HG03521 (cell line): ENCODE measurements at regions not wholly inside any gene's neighbourhood (a gene's known extent, or its start where the extent isn't known, plus 50 kb on each side); places are given as distances from the start of the nearest gene placed in this dataset.

Experiments used
- ATAC-seq: cut with Tn5 transposase; IDR thresholded peaks from one replicate; pipeline ENCODE4 v1.9.1; 2021; ENCODE audit warnings: mild to moderate bottlenecking, moderate library complexity; ENCODE audit not compliant: unreplicated experiment

DNA sequence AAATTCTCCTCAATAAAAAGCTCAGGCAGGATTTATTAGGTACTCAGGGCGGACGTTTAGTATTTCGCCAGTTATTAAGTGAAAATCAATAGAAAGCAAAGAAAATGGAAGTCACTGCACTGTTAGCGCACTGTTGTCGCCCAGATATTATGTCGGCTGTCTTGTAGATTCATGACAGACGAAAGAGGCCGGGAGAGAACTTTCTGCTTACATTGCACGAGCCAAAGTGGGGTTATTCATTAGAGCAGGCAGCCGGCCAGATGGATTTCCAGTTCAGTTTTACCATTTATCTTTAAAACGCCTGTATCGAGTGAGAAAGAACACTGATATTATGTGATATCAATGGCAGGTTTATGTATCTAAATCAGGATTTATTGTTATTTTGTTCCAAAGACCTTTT is 866.0 kb upstream of the NR2F2 start:
- no peak for ATAC-seq

GRCh38 chr15:95468820-95469219 is 861.7 kb upstream of the NR2F2 start:
- ATAC-seq: no peak

DNA sequence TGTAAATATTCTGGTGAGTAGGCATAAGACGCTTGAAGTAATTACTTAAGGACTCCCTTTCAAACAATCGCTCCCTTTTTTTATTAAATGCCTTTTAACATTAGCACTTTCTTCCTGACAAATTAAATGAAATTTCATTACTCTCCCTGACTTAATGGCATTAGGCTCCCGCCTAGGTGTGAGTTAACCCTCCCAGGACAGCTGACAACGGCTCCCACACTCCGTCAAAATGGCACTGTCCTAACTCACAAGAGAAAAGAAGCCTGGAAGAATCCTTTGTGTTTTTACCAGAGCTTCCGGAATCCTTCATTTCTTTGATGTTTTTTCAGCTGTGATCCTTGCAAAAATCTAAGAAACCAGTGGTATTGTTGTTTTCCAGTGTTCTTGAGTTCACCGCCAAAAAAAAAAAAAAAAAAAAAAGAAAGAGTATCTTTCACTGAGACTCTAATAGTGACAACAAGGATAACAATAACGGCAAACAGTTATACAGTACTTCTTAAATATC is 861.0 kb upstream of the NR2F2 start:
- no peak for ATAC-seq

DNA sequence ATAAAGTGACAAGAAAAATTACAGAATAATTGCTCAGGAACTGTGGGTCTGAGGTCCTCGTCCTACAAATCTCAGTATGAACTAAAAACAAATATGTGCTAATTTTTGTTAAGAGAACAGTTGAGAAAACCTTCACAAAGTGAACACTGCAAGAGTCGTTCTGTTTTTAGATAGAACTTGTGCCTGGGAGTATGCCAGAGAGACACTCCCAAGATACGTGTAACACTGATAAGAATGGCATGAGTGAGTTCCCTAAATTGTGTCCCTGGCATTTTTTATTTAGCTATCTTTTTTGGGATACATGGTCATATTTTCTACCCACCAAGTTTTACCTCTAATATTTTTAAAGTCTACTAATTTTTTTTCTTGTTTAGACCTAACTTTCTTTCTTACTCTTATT is 860.0 kb upstream of the NR2F2 start:
- ATAC-seq: no peak

DNA sequence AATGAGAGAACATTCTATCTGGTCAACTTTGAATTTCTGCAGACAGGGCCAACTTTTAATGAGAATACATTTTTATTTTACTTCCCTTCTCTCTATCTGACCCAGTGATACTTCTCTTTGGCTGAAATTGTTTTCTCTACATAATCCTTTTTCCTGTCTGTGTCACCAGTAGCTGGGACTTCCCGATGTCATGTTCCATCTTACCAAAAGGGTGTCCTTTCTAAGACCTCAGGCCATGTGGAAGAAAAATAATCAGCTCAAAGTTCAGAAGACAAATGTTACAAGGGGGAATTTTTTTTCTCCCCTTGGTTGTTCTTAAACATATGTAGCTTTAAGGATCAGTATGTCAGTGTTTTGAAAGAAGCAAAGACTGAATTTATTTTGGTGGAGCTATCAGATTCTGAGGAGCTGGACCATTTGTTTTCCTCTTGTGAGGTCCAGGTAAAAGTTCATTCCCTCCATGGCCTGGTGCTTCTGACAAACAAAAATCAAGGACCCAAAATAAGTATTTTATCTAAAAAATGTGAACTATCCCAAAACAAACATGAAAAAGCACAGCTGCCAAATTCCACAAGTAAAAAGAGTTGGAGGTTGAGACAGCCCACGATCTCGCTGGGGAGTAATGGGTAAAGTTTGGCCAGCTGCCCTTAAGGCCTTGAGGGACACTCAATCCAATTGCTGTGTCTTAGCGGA is 859.4 kb upstream of the NR2F2 start:
- no peak for ATAC-seq

- no peak for ATAC-seq
These were observed 858.8 kb upstream of the NR2F2 start for GRCh38 chr15:95471690-95472086.

GRCh38 chr15:95475067-95475466 is 855.4 kb upstream of the NR2F2 start:
- no peak for ATAC-seq

- no peak for ATAC-seq
These were observed 851.2 kb upstream of the NR2F2 start for GRCh38 chr15:95479308-95479707.

- ATAC-seq: no peak
These were observed 845.1 kb upstream of the NR2F2 start for GRCh38 chr15:95485367-95485766.

- no peak for ATAC-seq
These were observed 844.3 kb upstream of the NR2F2 start for GRCh38 chr15:95486224-95486623.

- ATAC-seq: no peak
These were observed 841.4 kb upstream of the NR2F2 start for GRCh38 chr15:95489103-95489502.

DNA sequence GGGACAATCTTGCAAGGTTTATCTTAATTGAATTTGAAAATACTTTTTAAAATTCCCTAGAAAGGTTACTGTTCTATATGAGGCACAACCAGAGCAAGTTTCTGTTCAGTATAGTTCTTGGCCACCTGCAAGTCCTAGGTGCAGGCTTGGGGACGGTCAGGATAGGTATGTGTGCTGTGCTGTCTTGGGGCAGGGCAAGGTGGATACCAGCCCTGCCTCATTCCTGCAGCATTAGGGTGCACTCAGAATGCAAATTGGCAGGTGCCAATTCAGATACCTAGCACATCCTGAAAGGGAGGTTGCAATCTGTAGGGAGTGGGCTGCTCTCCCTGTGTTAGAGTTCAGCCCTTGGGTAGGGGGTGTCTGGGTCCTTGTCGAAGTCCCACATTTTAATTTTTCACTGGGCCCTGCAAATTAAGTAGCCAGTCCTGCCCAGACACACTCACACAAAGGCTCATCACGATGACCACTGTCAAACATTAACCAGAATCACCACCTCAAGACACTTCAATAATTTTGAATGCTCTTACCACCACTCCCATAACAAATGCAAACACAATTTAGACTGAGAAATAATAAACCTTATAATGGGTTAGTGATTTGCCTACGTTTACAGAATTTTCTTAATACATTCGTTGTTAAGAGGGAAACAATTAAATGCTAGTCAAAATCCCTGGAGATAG is 838.0 kb upstream of the NR2F2 start:
- no peak for ATAC-seq

- ATAC-seq: no peak
These were observed 835.4 kb upstream of the NR2F2 start for GRCh38 chr15:95494971-95495541.

- ATAC-seq: no peak
These were observed 832.9 kb upstream of the NR2F2 start for GRCh38 chr15:95497634-95498033.

- ATAC-seq: no peak
These were observed 831.5 kb upstream of the NR2F2 start for GRCh38 chr15:95498961-95499360.

DNA sequence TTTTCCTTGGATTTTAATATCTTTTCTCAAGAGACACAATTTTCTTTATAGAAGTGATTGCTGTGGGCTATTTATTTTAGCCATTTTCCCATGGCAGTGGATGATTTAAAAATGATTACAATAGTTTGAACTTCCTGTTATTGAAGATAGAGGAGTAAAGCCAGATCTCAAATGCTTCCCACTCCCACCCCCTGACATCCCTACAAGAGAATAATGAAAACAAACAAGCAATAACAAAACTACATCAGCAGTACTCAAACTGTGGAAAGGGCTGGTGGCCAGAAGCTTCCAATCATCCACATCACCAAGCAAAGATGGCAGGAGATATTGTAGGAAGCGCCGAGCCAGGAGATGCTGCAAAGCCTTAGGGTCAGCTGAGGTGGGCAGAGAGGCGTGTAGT is 831.1 kb upstream of the NR2F2 start:
- no peak for ATAC-seq

DNA sequence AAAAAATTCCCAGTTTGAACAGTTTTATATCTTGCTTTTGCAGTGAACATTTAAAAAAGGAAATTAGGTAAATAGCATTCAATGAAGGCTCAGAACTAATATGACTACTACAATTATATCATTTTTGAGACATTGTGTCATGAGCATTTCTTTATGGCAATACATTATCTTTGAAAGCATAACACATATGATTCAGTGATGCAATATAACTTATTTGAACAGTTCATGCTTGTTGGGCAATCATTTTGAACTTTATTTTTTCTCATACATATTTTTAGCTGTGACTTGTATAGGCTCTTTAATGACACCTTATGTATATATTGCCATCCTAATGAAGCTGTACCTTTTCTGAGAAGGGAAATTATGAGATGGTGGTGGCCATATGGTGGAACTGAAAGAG is 828.6 kb upstream of the NR2F2 start:
- no peak for ATAC-seq

GRCh38 chr15:95503107-95503506 is 827.4 kb upstream of the NR2F2 start:
- ATAC-seq: no peak

- ATAC-seq: no peak
These were observed 826.8 kb upstream of the NR2F2 start for GRCh38 chr15:95503640-95504225.

DNA sequence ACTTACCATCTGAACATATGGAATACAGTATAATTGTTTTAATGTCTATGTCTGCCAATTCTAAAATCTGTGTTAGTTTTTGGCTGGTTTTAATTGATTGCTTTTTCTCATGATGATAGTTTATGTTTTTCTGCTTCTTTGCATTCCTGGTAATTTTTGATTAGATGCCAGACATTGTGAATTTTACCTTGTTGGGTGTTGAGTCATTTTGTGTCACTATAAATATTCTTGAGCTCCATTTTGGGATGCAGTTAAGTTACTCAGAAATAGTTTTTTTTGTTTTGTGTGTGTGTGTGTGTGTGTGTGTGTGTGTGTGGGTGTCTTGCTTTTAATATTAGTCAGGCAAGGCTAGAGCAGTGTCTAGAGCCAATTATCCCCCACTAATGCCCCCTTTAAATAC is 818.8 kb upstream of the NR2F2 start:
- ATAC-seq: no peak

DNA sequence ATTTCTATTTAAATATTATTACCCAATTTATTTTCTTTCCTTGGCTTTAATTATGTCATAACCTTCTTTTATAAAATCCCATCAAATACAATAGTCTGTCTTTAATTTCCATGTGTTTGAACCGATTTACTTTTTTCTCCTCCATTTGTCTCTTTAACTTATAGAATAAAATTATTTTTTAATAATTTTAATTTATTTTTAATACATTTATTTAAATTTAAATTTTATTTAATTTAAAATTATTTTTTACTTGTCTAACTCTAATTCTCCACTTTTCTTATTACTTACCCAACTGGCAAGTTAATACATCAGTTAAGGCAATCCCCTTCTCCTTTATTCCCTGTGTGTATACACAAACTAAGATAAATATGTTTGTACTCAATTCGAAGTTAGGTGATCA is 817.6 kb upstream of the NR2F2 start:
- ATAC-seq: no peak

DNA sequence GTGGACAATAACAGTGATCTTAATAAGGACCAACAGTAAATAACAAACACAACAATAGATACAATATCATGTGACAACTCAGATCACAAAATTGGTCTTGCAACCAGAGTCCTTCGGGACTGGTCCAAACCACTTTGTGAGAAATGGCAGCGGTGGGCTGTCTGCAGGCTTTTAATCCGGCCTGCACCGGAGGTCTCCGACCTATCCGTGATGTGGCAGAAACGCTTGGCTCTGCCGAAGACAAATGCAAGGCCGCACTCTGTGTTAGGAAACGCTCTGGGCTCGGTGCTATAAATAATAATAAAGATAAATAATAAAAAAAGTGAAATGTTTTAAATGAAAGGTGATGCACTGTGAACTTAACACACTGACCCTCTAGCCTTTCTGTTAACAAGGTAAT is 810.6 kb upstream of the NR2F2 start:
- no peak for ATAC-seq
